Lower lobe of right lung (tissue), 2 donors: ENCODE measurements at regions not wholly inside any gene's neighbourhood (a gene's known extent, or its start where the extent isn't known, plus 50 kb on each side); places are given as distances from the start of the nearest gene placed in this dataset.
A peak's percentile ranks its signal among the peaks of the same experiment; 100 is the strongest.

ENCODE experiments used
- ATAC-seq, 2 donors: fragments of 200-7000 bp; cut with Tn5 transposase; one replicate each; pipeline ENCODE4 v1.9.1; 2020 to 2022; ENCODE audit warnings: mild to moderate bottlenecking in 2 of 2, moderate library complexity in 2 of 2
- DNase-seq: peaks from one replicate; pipeline ENCODE4 v3.0.0-alpha.2; 2020
- H3K27ac ChIP-seq: fragments of 200-600 bp; one replicate; pipeline ENCODE4 v1.8.0; 2022
- H3K27me3 ChIP-seq: fragments of 200-600 bp; one replicate; pipeline ENCODE4 v1.8.0; 2022; ENCODE audit warnings: low read depth
- H3K36me3 ChIP-seq: fragments of 200-600 bp; one replicate; pipeline ENCODE4 v1.8.0; 2022; ENCODE audit warnings: mild to moderate bottlenecking
- H3K4me1 ChIP-seq: fragments of 200-600 bp; one replicate; pipeline ENCODE4 v1.8.0; 2022
- H3K4me3 ChIP-seq: fragments of 200-600 bp; one replicate; pipeline ENCODE4 v1.8.0; 2022; ENCODE audit warnings: mild to moderate bottlenecking
- H3K9me3 ChIP-seq: fragments of 200-600 bp; one replicate; pipeline ENCODE4 v1.8.0; 2022
- intact Hi-C: fragments of 100-400 bp; cut with DNase I; formaldehyde crosslinking; loops from one replicate; pipeline ENCODE4 v1.11.0; 2022
- TF ChIP-seq, protein P1 (sequence below): fragments of 200-600 bp; IDR thresholded peaks from one replicate; pipeline ENCODE4 v1.8.0; 2022; ENCODE audit warnings: antibody characterized with exemption, mild to moderate bottlenecking
- donor health status: DM: no; HTN: yes; CAD: no; lungs with severe emphysema.

DNA sequence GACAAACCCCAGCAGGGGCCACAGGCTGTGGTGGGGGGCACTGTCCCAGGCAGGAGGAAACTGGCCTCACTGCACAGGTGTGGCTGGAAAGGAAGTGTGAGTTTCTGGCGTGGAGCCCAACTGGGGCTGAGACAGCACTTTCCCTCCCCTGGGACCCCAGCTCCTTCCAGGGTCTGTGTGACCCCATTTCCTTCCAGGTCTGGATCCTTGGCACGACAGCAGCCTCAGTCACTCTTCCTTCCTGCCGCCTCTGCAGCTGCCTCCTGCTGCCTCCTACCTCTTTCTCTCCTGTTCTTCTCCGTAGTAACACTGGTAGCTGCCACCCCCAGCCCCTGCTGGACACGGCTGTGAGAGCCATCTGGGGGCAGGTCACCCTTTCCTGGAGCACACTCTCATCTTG is 88.0 kb downstream of the SIK1 start:
- no peak for ATAC-seq
- H3K4me1 ChIP-seq: peaks cover 26% of the 10 kb centered on the region
- H3K9me3 ChIP-seq: no peaks in the 10 kb centered on the region
- no peak for DNase-seq
- TF ChIP-seq, protein P1, sequence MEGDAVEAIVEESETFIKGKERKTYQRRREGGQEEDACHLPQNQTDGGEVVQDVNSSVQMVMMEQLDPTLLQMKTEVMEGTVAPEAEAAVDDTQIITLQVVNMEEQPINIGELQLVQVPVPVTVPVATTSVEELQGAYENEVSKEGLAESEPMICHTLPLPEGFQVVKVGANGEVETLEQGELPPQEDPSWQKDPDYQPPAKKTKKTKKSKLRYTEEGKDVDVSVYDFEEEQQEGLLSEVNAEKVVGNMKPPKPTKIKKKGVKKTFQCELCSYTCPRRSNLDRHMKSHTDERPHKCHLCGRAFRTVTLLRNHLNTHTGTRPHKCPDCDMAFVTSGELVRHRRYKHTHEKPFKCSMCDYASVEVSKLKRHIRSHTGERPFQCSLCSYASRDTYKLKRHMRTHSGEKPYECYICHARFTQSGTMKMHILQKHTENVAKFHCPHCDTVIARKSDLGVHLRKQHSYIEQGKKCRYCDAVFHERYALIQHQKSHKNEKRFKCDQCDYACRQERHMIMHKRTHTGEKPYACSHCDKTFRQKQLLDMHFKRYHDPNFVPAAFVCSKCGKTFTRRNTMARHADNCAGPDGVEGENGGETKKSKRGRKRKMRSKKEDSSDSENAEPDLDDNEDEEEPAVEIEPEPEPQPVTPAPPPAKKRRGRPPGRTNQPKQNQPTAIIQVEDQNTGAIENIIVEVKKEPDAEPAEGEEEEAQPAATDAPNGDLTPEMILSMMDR: no peak
- H3K4me3 ChIP-seq: no peak overlapping the region
- no peak overlapping the region for H3K27ac ChIP-seq
- no peaks in the 10 kb centered on the region for H3K27me3 ChIP-seq
- H3K36me3 ChIP-seq: no peaks in the 10 kb centered on the region
- intact Hi-C loops: no loop called here

DNA sequence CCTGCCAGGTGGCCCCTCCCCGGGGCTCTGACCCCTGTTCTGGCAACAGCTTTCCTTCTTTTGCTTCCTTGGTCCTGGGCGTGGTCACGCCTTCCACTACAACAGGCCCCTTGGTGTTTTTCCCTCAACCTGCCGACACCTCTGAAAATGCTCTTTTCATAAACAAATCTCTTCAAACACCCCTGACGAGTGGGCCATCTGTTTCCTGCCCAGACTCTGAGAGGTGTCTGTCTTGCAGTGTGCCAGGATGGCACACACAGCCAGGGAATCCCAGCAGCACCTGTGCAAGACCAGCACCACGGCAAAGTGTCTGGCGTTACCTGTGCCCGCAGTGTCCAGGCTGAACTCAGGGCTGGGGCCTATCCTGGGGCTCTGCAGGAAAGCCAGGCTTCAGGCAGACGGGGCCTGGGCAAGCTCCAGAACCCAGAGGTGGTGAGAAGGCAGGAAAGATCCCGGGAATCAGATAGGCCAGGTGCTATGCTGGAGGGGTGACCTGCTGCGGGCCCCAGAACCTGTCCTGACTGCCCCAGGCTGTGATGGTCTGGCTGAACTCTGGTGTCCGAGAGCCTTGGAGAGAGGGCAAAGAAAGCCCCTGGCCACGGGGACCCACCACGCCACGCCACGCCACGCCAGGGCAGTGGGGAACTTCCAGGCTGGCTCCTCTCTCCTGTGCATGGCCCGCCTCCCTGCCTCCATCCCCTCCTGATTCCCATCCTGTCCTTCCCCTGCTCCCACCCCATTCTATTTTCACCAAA is 88.9 kb downstream of the SIK1 start:
- Histone ChIP-seq H3K9me3 (no peaks in the 10 kb centered on the region), H3K27me3 (no peaks in the 10 kb centered on the region), H3K4me3 (no peak overlapping the region), H3K27ac (no peak overlapping the region), H3K4me1 (peaks cover 28% of the 10 kb centered on the region), H3K36me3 (no peaks in the 10 kb centered on the region)
- ATAC-seq (no peak), DNase-seq (no peak)
- intact Hi-C loops: no loop called here
- TF ChIP-seq, protein P1: no peak

DNA sequence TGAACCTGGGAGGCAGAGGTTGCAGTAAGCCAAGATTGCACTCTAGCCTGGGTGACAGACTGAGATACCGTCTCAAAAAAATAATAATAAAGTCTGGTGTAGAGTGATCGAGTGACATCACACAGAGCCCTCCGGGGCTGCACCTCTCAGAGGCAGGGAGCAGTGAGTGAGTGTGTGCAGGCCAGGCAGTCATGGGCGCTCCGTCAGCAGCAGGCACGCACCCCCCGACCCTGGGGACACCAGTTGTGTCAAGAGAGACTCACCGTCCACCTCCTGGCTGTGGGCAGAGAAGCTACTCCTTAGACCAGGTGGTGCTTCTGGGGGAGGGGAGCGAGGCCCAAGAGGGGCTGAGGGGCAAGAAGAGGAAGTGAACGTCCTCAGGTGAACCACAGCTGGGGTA is 91.8 kb downstream of the SIK1 start:
- intact Hi-C loops: no loop called here
- H3K36me3 ChIP-seq: no peaks in the 10 kb centered on the region
- H3K27me3 ChIP-seq: no peaks in the 10 kb centered on the region
- H3K4me3 ChIP-seq: no peak overlapping the region
- peaks cover 25% of the 10 kb centered on the region for H3K4me1 ChIP-seq
- ATAC-seq (no peak), DNase-seq (no peak)
- TF ChIP-seq, protein P1: no peak
- H3K9me3 ChIP-seq: no peaks in the 10 kb centered on the region
- H3K27ac ChIP-seq: no peak overlapping the region

DNA sequence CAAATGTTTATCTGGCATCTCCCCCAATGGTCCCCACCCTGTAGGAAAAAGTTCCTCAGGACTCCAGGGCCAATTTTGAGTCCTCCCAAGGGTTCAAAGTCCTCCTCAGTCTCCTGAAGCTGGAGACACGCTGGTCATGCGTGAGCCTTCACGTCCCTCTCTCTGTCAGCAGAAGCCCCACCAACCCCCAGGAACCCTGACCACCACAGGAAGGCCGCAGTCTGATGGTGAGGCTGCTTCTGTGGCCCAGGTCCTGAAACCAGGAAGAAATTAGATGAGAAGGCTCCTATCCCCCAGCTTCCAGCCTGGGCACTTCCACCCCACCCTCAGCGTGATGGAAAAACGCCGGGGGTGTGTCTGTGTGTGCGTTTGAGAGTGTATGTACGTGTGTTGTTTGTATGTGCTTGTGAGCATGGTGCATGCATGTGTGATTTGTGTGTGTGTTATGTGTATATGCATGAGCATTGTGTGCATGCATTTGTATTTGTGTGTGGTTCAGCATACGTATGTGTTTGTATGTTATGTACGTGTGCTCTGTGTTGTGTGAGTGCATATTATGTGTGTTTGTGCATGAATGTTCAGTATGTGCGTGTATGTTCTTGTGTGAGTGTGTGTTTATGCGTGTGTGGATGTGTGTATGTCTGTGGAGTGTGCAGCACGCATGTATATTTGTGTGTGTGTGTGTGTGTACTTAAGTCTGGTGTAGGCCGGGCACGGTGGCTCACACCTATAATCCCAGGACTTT is 92.5 kb downstream of the SIK1 start:
- Histone ChIP-seq H3K27ac (peak overlapping the region; percentile 81), H3K4me3 (no peak overlapping the region), H3K27me3 (no peaks in the 10 kb centered on the region), H3K36me3 (no peaks in the 10 kb centered on the region), H3K9me3 (no peaks in the 10 kb centered on the region), H3K4me1 (peaks cover 22% of the 10 kb centered on the region)
- no peak for DNase-seq
- TF ChIP-seq, protein P1: no peak
- ATAC-seq: no peak
- intact Hi-C loops: no loop called here

DNA sequence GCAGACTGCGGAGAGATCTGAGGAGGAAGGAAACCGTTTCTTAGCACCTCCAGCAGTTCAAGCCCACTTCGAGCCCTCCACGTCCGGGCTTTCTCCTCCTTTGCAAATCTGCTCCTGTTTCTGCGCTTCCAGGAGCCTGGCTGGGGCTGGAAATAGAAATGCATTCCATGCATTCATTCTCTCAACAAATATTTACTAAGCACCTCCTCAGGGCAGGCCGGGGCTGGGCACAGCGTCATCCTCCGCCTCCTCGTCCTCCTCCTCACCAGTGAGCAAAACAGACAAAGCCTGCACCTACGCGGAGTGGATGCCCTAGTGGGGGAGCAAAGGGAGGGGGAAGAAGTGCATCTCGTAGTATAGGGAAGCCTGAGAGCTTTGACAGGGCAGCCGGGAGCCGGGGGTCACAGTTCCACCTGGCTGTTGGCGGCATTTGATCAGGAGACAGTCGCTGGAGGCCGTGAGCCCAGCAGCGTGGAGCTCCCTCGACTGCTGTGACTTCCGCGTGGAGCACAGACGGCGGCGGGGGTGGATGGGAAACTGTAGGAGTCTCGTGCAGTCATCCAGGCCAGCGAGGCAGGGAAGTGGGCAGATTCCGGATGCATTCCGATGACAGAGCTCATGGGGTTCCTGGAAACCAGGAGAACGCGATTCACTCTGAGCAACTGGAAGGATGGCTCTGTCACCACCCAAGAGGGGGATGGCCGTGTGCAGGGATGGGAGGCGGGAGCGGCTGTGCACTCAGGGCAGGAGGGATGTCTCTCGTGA is 93.5 kb downstream of the SIK1 start:
- peak overlapping the region; percentile 81 for H3K27ac ChIP-seq
- intact Hi-C loops: no loop called here

More for the DNA sequence above, 93.5 kb downstream of the SIK1 start:
- TF ChIP-seq, protein P1: no peak
- Histone ChIP-seq H3K4me3 (no peak overlapping the region), H3K9me3 (no peaks in the 10 kb centered on the region), H3K27me3 (no peaks in the 10 kb centered on the region), H3K4me1 (peaks cover 22% of the 10 kb centered on the region), H3K36me3 (no peaks in the 10 kb centered on the region)
- ATAC-seq: peak; percentile 87 to 88
- peak; percentile 79 for DNase-seq
